ENCODE measurements at regions not wholly inside any gene's neighbourhood (a gene's known extent, or its start where the extent isn't known, plus 50 kb on each side); places are given as distances from the start of the nearest gene placed in this dataset.

DNA sequence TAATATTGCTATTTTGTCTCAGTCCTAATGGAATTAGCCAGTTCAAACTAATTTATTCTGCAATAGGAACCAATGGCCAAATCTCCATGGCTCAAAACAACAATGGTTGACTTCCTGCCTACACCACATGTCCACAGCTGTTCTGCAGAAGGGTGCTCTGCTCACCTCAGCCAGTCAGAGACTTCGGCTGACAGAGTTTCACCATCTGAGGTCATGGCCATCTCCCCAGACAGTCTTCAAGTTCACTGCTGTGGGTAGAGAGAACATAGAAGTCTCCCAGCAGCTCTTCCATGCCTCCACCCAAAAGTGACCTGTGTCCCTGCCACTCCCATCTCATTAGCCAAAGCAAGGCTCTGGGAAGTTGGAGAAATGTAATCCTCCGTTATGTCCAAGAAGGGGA is 65.1 kb upstream of the FOXC1 start:
- no peak for DNase-seq
- Mint-ChIP-seq H3K9me3 (no peaks in the 10 kb centered on the region), H3K27me3 (ENCODE audit: low read depth) (no peaks in the 10 kb centered on the region), H3K4me3 (no peak overlapping the region), H3K36me3 (ENCODE audit: low read depth) (peaks cover 11% of the 10 kb centered on the region), H3K4me1 (ENCODE audit: low read depth) (no peaks in the 10 kb centered on the region), H3K27ac (no peak overlapping the region)
- intact Hi-C loops (cut with micrococcal nuclease) = no loop called here
- CTCF ChIA-PET = interaction anchor here (0.6 to 1.1 kb wide), 2 partner anchors 10 to 30 kb away, joined by 3 to 5 read pairs; no protein-coding TSS in a partner anchor

DNA sequence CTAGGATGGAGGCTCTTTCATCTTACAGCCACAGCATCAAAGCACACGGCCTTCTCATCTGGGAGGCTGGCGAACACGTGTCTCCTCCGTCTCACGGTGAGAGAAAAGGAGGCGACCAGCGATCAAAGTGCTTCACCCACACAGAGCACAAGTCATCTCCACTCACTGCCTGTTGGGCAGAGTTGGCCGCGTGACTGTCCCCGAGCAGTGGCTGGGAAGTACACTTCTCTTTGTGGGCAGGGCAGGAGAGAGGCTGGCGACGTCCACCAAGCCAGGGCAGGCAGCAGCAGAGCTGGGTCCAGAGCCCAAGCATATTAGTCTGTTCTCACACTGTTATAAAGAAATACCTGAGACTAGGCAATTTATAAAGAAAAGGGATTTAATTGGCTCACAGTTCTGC is 64.1 kb upstream of the FOXC1 start:
- DNase-seq = no peak
- H3K4me1 Mint-ChIP-seq (ENCODE audit: low read depth) = no peaks in the 10 kb centered on the region
- CTCF ChIA-PET = interaction anchor here (1.1 kb wide), 1 partner anchor 9 kb away, joined by 5 read pairs; no protein-coding TSS in a partner anchor
- H3K36me3 Mint-ChIP-seq (ENCODE audit: low read depth) = peaks cover 11% of the 10 kb centered on the region
- no peaks in the 10 kb centered on the region for H3K9me3 Mint-ChIP-seq
- H3K27ac Mint-ChIP-seq = no peak overlapping the region
- H3K4me3 Mint-ChIP-seq = no peak overlapping the region
- intact Hi-C loops (cut with micrococcal nuclease) = no loop called here
- H3K27me3 Mint-ChIP-seq (ENCODE audit: low read depth) = no peaks in the 10 kb centered on the region

DNA sequence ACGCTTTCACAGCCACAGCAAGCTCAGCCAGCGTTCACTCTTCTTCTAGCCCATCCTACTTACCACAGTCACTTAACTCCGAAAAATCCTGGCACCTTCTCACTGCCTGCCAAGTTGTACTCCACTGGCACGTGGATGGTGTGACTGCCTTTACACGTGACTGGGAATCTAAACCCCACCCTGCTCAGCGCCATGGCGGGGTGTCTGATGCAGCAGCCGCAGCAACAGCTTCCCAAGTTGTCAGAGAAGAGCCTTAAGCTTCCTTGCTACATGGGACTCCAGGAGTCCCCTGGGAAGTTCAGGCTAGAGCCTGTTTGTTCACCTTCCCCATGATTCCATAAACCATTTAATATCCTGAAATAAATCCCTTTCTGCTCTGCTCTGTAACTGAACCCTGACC is 61.9 kb upstream of the FOXC1 start:
- no peak for DNase-seq
- Mint-ChIP-seq H3K4me3 (no peak overlapping the region), H3K36me3 (ENCODE audit: low read depth) (peaks cover 11% of the 10 kb centered on the region), H3K9me3 (peaks cover 7% of the 10 kb centered on the region), H3K27ac (no peak overlapping the region), H3K27me3 (ENCODE audit: low read depth) (no peaks in the 10 kb centered on the region), H3K4me1 (ENCODE audit: low read depth) (no peaks in the 10 kb centered on the region)
- intact Hi-C loops (cut with micrococcal nuclease) = no loop called here
- CTCF ChIA-PET = no interaction called here

DNA sequence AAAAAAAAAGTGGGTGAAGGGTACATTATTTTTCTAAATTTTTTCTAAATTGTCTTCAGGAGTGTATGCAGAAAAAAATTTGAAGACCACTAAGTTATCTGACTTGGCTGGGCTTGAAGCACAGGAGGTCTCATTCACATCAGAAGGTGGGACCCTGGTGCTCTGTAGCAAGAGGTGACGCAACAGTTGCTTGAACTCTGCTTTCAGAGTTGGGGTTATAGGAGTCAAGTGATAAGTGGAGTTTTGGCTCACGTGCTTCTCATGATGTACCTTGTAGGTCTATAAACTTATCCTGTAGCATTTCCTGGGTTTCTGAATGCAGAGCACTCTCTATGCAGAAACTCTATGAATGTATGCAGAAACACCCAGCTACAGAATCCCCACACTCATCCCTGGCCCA is 58.5 kb upstream of the FOXC1 start:
- CTCF ChIA-PET = interaction anchor here (3.9 kb wide), 1 partner anchor 27 kb away, joined by 22 read pairs; no protein-coding TSS in a partner anchor
- Mint-ChIP-seq H3K36me3 (ENCODE audit: low read depth) (peaks cover 2% of the 10 kb centered on the region), H3K27me3 (ENCODE audit: low read depth) (peaks cover 14% of the 10 kb centered on the region), H3K4me3 (no peak overlapping the region), H3K4me1 (ENCODE audit: low read depth) (peaks cover 14% of the 10 kb centered on the region), H3K9me3 (peaks cover 7% of the 10 kb centered on the region), H3K27ac (no peak overlapping the region)
- intact Hi-C loops (cut with micrococcal nuclease) = no loop called here
- DNase-seq = no peak

DNA sequence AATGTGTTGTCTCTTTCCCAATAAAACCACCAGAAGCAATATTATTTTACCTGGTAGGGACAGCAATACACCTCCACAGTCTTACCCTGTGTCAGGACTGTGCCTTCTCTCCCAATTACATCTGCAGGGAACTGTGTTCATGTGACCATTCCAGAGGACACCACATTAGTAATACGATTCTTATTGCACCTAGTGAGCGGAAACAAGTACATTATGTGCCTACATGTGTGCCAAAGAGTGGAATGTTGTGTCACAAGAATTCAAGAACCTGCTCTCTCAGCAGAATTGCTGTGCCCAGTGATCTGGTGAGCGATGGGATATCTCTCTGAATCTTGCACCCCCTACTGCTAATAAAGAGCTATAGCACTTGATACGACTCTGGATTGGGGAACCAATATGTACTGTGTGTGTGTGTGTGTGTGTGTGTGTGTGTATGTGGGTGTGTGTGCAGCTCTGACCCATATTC is 57.4 kb upstream of the FOXC1 start:
- CTCF ChIA-PET = interaction anchor here (0.6 to 3.9 kb wide), 4 partner anchors 23 to 75 kb away, joined by 3 to 22 read pairs (median 6); no protein-coding TSS in a partner anchor
- Mint-ChIP-seq H3K4me3 (no peak overlapping the region), H3K27ac (no peak overlapping the region), H3K4me1 (ENCODE audit: low read depth) (peaks cover 14% of the 10 kb centered on the region), H3K9me3 (peaks cover 7% of the 10 kb centered on the region), H3K36me3 (ENCODE audit: low read depth) (peaks cover 2% of the 10 kb centered on the region), H3K27me3 (ENCODE audit: low read depth) (peaks cover 16% of the 10 kb centered on the region)
- intact Hi-C loops (cut with micrococcal nuclease) = no loop called here
- no peak for DNase-seq

DNA sequence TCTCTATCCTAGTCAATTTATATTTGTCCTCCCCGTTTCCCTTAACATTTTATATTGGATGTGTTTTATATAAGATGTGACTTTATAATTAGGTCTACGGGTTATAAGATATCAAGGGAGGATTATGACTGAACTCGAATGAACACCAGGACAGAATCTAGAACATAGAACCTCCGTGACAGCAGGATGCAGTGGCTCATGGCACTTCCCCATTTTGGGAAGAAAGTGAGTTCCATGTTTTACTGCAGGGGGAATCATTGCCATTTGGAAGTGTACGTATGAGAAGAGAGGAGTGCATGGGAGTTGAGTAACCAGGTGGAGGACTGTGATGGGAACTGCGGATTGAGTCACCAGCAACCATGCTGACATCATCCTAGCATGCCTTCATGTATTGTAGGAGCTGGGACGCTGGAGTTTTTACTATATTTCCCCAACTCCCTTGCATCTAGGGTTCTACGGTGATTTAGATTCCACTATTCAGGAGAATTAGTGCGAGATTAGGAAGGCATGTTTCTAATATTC is 56.1 kb upstream of the FOXC1 start:
- H3K36me3 Mint-ChIP-seq (ENCODE audit: low read depth) = peaks cover 2% of the 10 kb centered on the region
- CTCF ChIA-PET = interaction anchor here (0.6 to 1.8 kb wide), 4 partner anchors 9 to 759 kb away, joined by 3 to 6 read pairs (median 4); no protein-coding TSS in a partner anchor
- peaks cover 14% of the 10 kb centered on the region for H3K4me1 Mint-ChIP-seq (ENCODE audit: low read depth)
- intact Hi-C loops (cut with micrococcal nuclease) = no loop called here
- no peak overlapping the region for H3K27ac Mint-ChIP-seq
- peak overlapping the region; percentile 84 for H3K4me3 Mint-ChIP-seq
- H3K9me3 Mint-ChIP-seq = peaks cover 7% of the 10 kb centered on the region
- peaks cover 16% of the 10 kb centered on the region for H3K27me3 Mint-ChIP-seq (ENCODE audit: low read depth)
- DNase-seq = no peak

DNA sequence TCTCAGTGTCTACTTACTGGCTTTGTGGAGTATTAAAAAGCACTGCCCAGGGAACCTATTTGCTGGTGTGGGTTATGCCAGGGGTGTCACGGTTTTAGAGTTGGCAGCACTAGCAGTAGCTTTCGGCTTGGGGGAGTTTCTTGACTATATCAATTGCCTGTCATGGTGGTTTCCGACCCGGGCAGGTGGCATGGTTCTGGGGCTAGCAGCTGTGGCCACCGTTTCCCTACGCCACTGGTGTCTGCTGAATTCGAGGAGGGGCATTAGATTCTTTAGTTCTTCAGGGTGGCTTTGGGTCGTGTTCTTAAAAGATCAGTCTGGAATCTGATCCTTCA is 55.6 kb upstream of the FOXC1 start:
- CTCF ChIA-PET = interaction anchor here (1.2 to 1.8 kb wide), 4 partner anchors 9 to 33 kb away, joined by 4 to 6 read pairs (median 4); no protein-coding TSS in a partner anchor
- H3K36me3 Mint-ChIP-seq (ENCODE audit: low read depth) = peaks cover 2% of the 10 kb centered on the region
- H3K4me3 Mint-ChIP-seq = peak overlapping the region; percentile 84
- peaks cover 16% of the 10 kb centered on the region for H3K27me3 Mint-ChIP-seq (ENCODE audit: low read depth)
- intact Hi-C loops (cut with micrococcal nuclease) = no loop called here
- H3K9me3 Mint-ChIP-seq = peaks cover 7% of the 10 kb centered on the region
- peak; percentile 22 for DNase-seq
- peaks cover 14% of the 10 kb centered on the region for H3K4me1 Mint-ChIP-seq (ENCODE audit: low read depth)
- peak overlapping the region; percentile 81 for H3K27ac Mint-ChIP-seq

DNA sequence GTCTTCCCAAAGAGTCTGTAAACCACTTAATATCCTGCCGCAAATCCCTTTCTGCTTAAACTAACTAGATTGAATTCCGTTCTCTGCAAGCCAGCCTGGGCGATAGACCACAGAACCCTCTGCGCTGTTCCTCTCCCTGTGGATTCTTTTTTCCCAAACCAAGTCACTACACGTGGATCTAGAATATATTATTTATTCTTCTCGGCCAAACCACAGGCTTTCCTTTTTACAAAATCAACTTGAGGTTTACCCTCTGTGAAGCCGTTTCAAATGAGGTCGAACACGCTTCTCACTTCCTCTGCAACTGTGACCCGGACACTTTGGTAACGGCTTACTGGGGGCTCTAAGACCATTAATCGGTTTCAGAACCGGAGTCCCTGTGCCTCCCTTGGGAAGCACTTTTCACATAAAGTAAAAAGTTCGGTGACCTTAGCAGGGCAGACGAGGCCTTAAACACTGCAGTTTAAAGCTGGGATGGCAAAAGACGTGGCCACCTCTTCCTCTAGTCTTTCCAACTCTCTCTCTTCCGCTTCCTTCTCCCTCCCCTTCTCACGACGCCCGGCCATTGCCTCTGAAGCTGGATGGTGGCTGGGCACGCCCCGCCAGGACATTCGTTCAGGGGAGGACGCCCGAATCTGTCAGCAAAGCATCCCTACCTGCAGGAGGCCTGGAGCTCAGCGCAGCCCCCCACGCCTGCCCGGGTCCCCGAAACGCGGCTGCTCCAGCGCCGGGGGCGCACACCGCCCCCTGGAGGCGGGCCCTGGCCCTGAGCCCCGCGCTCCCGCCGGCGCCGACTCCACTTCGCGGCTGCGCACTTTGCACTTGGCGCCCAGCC is 55.0 kb upstream of the FOXC1 start:
- CTCF ChIA-PET = interaction anchor here (0.9 to 1.8 kb wide), 6 partner anchors 10 to 33 kb away, joined by 3 to 6 read pairs (median 4); no protein-coding TSS in a partner anchor
- Mint-ChIP-seq H3K27me3 (ENCODE audit: low read depth) (peaks cover 16% of the 10 kb centered on the region), H3K4me1 (ENCODE audit: low read depth) (peaks cover 14% of the 10 kb centered on the region), H3K9me3 (peaks cover 7% of the 10 kb centered on the region), H3K4me3 (peak overlapping the region; percentile 84), H3K36me3 (ENCODE audit: low read depth) (peaks cover 2% of the 10 kb centered on the region), H3K27ac (peak overlapping the region; percentile 81)
- DNase-seq = peak; percentile 71
- intact Hi-C loops (cut with micrococcal nuclease) = loop anchor here (1.0 kb wide), 1 partner anchor 30 kb away; no protein-coding TSS in a partner anchor

DNA sequence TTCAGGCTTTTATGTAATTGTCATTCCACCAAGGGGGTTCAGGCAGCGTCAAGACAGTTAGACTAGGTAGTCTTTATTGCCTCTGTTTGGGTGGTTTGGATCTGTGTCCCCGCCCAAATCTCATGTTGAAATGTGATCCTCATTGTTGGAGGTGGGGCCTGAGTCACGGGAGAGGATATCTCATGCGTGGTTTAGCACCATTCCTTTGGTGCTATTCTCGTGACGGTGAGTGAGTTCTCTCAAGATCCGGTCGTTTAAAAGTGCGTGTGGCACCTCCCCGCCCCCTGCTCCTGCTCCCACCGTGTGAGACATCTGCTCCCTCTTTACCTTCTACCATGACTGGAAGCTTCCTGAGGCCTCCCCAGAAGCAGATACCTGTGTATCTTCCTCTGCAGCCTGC is 51.3 kb upstream of the FOXC1 start:
- CTCF ChIA-PET = interaction anchor here (0.7 kb wide), 1 partner anchor 858 kb away, joined by 3 read pairs; no protein-coding TSS in a partner anchor
- Mint-ChIP-seq H3K4me1 (ENCODE audit: low read depth) (peaks cover 14% of the 10 kb centered on the region), H3K36me3 (ENCODE audit: low read depth) (peaks cover 2% of the 10 kb centered on the region), H3K27me3 (ENCODE audit: low read depth) (peaks cover 18% of the 10 kb centered on the region), H3K27ac (no peak overlapping the region), H3K9me3 (no peaks in the 10 kb centered on the region), H3K4me3 (no peak overlapping the region)
- intact Hi-C loops (cut with micrococcal nuclease) = no loop called here
- no peak for DNase-seq
